ENCODE measurements at regions not wholly inside any gene's neighbourhood (a gene's known extent, or its start where the extent isn't known, plus 50 kb on each side); places are given as distances from the start of the nearest gene placed in this dataset.
"Not testable (repeated sequence)": the region's sequence is repeated elsewhere in the genome, so short reads cannot be mapped to it uniquely, and the experiment has no call there.

- DNase-seq, result no peak
Observed at GRCh38 chr14:42545636-42546035, 939.0 kb downstream of the LRFN5 start.

DNA sequence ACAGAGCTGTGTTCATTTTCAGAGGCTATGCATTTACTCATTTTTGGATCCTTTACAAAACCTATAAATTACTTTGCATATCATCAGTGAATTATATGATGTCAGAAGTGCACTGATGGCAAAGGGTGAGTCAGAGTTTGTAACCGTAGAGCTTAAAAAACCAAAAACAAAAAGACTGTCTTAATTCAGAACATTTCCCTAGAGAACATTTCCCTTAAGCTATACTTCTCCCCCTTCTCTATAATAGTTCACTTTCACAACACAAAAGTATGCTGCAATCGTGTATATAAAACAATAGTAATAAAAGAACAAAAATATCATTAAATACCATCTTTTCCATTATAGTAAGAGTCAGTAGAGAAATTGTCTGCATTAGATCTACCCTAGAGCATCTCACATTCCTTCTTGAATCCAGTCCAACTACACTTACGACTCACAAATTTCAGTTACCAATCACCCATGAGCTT lies 934.9 kb downstream of the LRFN5 start:
- no peak for DNase-seq

GRCh38 chr14:42535397-42535796 lies 928.7 kb downstream of the LRFN5 start:
- no peak for DNase-seq

GRCh38 chr14:42533476-42533875 lies 926.8 kb downstream of the LRFN5 start:
- DNase-seq, result no peak

- no peak for DNase-seq
Observed at GRCh38 chr14:42532194-42532593, 925.5 kb downstream of the LRFN5 start.

- no peak for DNase-seq
Observed at GRCh38 chr14:42527141-42527540, 920.5 kb downstream of the LRFN5 start.

GRCh38 chr14:42523666-42524065 lies 917.0 kb downstream of the LRFN5 start:
- no peak for DNase-seq

DNA sequence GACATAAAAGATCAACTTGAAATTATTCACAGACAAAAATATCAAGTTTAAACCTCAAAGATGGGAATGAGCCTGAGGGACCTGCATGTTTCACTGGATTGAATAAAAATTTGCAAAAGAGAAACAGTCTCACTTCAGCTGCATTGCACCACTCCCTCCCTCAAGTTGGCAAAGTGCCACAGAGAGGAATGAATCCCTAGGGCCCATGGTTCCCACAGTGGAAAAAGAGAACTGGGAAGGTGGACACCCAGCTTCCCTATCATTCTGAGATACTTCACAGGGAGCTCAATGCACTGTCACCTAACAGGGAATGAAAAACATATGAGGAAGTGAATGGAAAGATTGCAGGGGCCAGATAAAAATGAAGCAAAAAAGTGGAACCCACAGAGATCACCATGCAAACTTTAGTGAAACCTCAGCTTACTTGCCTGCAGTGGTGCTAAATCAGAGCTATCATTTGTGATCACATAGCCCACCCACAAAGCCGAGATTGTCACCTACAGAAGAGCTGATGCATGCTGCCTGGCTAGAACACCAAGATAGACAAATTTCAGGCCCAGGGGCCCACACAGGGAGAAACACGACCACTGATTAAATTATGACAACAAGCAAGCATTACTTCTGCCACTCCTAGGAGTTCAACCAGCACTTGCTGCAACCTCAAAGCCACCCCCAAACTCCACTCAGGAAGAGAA lies 911.3 kb downstream of the LRFN5 start:
- no peak for DNase-seq

DNA sequence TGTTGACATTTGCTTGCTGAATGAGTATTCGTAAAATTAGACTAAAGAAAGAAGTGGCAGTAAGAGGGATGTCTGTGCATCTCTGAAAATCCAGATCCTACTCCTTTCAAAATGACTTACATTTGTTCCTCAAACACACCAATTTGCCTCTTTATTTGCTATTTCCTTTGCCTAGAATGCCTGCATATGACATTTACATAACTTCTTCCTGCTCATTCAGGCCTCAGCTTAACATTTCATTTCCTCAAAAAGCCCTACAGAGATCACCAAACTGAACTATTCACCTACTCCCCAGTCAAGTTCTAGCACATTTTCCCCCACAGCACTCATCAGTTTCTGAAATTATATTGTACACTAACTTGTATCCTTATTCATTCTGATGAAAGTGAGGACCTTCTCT lies 907.2 kb downstream of the LRFN5 start:
- DNase-seq, result no peak

GRCh38 chr14:42510071-42510470 lies 903.4 kb downstream of the LRFN5 start:
- DNase-seq, result no peak

DNA sequence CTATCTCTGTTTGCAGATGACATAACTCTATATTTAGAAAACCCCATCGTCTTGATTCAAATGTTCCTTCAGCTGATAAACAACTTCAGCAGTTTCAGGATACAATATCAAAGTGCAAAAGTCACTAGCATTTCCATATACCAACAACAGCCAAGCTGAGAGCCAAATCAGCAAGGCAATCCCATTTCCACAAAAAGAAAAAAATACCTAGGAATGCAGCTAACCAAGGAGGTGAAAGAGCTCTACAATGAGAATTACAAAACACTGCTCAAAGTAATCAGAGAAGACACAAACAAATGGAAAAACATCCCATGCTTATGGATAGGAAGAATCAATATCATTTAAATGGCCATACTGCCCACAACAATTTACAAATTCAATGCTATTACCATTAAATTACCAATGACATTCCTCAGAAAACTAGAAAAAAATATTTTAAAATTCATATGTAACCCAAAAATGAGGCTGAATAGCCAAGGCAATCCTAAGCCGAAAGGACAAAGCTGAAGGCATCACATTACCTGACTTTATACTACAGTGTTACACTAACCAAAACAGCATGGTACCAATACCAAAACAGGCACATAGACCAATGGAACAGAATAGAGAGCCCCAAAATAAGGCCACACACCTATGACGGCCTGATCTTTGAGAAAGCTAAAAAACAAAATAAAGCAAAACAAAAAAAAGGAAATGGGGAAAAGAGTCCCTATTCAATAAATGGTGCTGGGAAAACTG lies 901.7 kb downstream of the LRFN5 start:
- DNase-seq, result no peak

DNA sequence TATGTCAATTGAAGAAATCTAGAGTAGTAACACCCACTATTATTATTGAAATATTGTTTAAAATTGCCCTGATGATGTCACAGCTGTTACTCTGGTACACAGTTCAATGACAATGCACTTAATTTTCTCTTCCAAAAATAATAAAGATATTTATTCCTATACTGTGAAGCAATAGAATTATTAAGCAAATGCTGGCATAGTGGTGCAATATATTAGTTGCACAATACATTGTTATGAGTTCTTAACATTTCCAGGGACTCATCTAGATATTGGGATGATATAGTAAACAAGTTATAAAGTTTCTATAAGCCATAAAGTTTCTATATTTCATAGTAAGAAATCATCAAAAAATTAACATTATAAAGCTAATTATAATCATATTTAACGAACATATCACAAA lies 897.8 kb downstream of the LRFN5 start:
- DNase-seq, result no peak

- no peak for DNase-seq
Observed at GRCh38 chr14:42499137-42499536, 892.5 kb downstream of the LRFN5 start.

DNA sequence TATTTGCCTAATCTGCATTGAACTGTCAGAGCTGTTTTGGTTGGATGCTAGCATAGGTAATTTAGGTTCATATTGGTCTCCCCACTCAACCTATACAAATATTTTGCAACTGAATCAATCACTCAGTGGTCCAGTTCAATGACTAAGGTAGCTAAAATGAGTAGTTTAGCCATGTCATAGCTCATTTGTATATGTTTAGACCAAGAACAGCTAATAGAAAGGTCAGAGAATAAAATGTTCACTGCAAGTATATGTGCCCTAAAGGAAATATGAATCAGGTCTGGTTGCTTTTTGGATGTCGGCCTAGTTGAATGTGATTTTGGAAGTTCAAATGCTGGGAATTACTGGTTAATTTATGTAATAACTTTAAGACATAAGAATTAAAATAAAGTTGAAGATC lies 883.9 kb downstream of the LRFN5 start:
- DNase-seq, result no peak

- DNase-seq, result no peak
Observed at GRCh38 chr14:42488965-42489364, 882.3 kb downstream of the LRFN5 start.

GRCh38 chr14:42482345-42482971 lies 875.8 kb downstream of the LRFN5 start:
- DNase-seq, result not testable (repeated sequence)

- DNase-seq, result not testable (repeated sequence)
Observed at GRCh38 chr14:42481714-42482113, 875.0 kb downstream of the LRFN5 start.

DNA sequence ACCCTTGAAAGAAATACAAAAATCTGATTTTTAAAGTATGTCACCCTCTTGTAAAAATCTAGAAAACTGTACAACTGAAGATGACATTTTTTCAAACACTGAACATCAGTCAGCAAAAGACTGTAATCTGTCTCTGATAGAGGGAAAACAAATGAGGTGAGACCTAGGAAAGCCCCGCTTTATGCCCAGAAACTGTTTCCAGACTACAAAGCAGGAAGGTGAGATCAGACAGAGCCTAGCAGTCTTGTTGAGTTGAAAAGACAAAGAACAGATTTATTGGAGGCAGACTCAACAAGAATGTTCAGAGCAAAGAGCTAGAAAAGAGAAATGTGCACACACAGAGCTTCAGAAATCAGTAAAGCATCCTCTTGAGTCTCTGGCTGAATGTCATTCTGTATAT lies 873.6 kb downstream of the LRFN5 start:
- DNase-seq, result no peak

DNA sequence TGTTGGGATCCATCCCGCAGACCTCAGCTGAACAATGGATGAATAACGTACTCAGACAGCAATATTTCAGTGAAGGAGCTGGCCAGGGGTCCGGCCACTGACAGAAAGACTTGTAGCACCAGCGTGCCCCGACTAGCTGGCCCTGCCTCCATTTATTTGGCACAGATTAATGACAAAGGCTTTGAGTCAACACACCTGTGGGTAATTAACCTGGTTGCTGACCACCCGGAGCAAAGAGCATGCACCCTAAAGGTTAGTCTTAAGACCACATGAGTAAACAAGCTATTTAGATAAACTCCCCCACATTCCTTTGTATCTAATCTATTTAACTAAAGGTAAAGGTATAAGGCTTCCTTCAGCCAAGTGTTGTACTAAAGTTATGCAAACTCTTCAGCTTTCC lies 868.6 kb downstream of the LRFN5 start:
- DNase-seq, result no peak

GRCh38 chr14:42470427-42470719 lies 863.7 kb downstream of the LRFN5 start:
- DNase-seq, result no peak

DNA sequence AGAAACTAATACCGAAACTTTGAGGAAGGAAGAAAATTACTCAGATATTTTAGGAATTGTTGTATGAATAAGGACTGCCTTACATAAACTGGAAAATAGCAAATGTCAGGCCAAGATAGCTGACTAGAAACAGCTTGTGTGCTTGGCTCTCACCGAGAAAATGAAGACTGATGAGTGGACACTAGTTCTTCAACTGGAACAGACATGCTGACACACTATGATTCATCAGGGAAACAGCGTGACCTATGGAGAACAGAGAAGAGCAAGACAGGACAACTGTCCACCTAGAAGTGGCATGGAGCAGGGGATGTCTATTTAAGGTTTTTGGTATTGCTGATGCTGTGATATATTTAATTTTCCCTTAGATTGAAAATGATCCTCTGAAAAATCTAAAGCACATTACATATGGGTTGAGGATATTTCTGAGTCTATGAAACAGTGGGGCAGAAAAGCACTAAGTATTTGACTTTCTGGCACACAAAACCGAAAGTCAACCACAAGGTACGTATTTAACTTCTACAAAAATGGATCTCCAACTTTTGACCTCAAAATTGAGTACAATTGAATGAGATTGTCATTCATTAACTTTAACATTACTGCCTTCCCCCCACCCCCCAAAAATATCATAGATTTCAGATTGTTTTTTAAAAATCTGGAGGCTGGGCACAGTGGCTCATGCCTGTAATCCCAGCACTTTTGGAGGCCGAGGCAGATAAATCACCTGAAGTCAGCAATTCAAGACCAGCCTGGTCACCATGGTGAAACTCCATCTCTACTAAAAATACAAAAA lies 863.2 kb downstream of the LRFN5 start:
- DNase-seq, result no peak

DNA sequence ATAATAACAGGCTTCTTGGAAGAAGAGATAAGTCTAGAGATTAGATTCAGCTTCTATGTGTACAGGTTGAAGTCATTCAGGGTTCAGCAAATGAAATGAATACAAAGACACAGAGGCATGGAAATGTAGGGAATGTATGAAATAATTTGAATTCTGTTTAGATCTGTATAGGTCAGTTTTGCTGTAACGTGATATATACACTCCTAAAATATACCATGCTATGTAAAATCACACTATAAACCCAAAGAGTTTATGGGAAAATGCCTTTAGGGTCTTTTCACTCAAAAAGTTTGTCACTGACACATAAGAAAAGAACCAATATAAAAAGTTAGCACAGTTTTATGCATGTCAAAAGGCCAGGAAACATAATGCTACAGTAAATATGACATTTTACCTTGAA lies 854.0 kb downstream of the LRFN5 start:
- DNase-seq, result no peak

- DNase-seq, result no peak
Observed at GRCh38 chr14:42459171-42459685, 852.6 kb downstream of the LRFN5 start.

Measured in stimulated activated CD4-positive, alpha-beta T cell treated with anti-CD3 and anti-CD28 coated beads, Interleukin-2, amount 100 ng/mL, for 24 hours (primary cell).